ENCODE measurements at regions not wholly inside any gene's neighbourhood (a gene's known extent, or its start where the extent isn't known, plus 50 kb on each side); places are given as distances from the start of the nearest gene placed in this dataset.

DNA sequence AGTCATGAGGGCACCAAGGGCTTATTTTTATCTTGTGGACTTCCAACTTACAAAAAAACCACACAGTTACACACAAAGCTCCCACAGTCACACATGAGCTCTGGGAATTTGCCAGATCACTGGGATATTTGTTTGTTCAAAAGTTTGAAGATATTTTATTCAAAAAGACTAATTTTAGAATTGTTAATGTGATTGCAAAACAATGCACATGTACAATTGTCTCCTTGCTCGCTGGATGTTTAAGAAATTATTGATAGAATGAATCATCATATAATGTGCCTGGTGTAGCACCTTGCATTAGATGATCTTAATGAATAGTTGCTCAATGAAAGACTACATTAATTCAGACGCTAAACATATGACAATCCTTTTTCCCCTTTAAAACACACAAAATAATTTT is 570.3 kb downstream of the LMO4 start:
- in situ Hi-C loops (cut with HindIII; ENCODE audit: low pct_unique_long_range_greater_than_20kb, low sequenced_read_pairs), result no loop called here

DNA sequence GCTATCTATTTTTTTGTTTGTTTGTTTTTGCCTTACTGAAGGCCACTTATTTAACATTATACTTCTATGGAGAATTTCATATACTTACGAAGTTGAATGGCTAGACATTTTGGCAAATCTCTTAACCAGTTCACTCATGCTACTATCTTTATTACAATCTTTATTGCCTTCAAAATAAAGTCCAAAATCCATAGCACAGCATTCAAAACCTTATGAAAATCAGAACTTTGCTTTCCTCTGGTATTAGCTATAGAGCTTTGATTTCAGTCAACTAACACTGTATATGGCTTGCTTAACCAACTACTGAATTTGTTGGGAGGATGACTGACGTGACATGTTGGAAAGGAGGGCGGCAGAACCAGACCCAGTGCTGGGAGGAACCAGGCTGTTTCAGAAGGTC is 571.1 kb downstream of the LMO4 start:
- no peak for DNase-seq (ENCODE audit: low read depth, low spot score)
- BruUV-seq (replicated peaks), result no TSS peak
- CTCF ChIA-PET, result no interaction called here

More for the DNA sequence above, 570.3 kb downstream of the LMO4 start:
- intact Hi-C loops (cut with micrococcal nuclease; ENCODE audit: unreplicated experiment), result no loop called here
- H3K9me3 ChIP-seq (ENCODE audit: control insufficient read depth, insufficient read depth, low read depth, low read length), result no peaks in the 10 kb centered on the region
- no peaks in the 10 kb centered on the region for H3K4me1 ChIP-seq (ENCODE audit: control insufficient read depth, insufficient read depth, low read length)
- CTCF ChIA-PET, result no interaction called here
- POLR2A ChIA-PET, result no interaction called here
- no peak overlapping the region for H3K4me3 ChIP-seq (ENCODE audit: low read depth in 2 of 2, low read length in 2 of 2)
- no peaks in the 10 kb centered on the region for H3K36me3 ChIP-seq (ENCODE audit: control insufficient read depth, insufficient read depth, low read length)
- ATAC-seq (no peak), DNase-seq (ENCODE audit: low read depth, low spot score) (no peak)
- H3K27me3 ChIP-seq (ENCODE audit: control insufficient read depth, insufficient read depth, low read length), result no peaks in the 10 kb centered on the region
- no peak for TF ChIP-seq TCF7L2 (IDR thresholded peaks at IDR 0.05; ENCODE audit: low read depth, low read length)
- no peak for TF ChIP-seq POLR2AphosphoS5 (IDR thresholded peaks at IDR 0.05; ENCODE audit: low read depth, low read length)
- TF ChIP-seq, protein P1, sequence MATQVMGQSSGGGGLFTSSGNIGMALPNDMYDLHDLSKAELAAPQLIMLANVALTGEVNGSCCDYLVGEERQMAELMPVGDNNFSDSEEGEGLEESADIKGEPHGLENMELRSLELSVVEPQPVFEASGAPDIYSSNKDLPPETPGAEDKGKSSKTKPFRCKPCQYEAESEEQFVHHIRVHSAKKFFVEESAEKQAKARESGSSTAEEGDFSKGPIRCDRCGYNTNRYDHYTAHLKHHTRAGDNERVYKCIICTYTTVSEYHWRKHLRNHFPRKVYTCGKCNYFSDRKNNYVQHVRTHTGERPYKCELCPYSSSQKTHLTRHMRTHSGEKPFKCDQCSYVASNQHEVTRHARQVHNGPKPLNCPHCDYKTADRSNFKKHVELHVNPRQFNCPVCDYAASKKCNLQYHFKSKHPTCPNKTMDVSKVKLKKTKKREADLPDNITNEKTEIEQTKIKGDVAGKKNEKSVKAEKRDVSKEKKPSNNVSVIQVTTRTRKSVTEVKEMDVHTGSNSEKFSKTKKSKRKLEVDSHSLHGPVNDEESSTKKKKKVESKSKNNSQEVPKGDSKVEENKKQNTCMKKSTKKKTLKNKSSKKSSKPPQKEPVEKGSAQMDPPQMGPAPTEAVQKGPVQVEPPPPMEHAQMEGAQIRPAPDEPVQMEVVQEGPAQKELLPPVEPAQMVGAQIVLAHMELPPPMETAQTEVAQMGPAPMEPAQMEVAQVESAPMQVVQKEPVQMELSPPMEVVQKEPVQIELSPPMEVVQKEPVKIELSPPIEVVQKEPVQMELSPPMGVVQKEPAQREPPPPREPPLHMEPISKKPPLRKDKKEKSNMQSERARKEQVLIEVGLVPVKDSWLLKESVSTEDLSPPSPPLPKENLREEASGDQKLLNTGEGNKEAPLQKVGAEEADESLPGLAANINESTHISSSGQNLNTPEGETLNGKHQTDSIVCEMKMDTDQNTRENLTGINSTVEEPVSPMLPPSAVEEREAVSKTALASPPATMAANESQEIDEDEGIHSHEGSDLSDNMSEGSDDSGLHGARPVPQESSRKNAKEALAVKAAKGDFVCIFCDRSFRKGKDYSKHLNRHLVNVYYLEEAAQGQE (IDR thresholded peaks at IDR 0.05; ENCODE audit: insufficient read depth in 1 of 2, low read depth in 2 of 2, low read length in 1 of 2), result no peak
- TF ChIP-seq, protein P2, sequence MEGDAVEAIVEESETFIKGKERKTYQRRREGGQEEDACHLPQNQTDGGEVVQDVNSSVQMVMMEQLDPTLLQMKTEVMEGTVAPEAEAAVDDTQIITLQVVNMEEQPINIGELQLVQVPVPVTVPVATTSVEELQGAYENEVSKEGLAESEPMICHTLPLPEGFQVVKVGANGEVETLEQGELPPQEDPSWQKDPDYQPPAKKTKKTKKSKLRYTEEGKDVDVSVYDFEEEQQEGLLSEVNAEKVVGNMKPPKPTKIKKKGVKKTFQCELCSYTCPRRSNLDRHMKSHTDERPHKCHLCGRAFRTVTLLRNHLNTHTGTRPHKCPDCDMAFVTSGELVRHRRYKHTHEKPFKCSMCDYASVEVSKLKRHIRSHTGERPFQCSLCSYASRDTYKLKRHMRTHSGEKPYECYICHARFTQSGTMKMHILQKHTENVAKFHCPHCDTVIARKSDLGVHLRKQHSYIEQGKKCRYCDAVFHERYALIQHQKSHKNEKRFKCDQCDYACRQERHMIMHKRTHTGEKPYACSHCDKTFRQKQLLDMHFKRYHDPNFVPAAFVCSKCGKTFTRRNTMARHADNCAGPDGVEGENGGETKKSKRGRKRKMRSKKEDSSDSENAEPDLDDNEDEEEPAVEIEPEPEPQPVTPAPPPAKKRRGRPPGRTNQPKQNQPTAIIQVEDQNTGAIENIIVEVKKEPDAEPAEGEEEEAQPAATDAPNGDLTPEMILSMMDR (IDR thresholded peaks at IDR 0.05), result no peak
- no peak for TF ChIP-seq SIN3A (IDR thresholded peaks at IDR 0.05; ENCODE audit: borderline replicate concordance, insufficient read depth, low read depth, low read length)
- no TSS peak for BruUV-seq (replicated peaks)
- H3K27ac ChIP-seq (ENCODE audit: low read length), result no peak overlapping the region

More for the DNA sequence above, 571.1 kb downstream of the LMO4 start:
- intact Hi-C loops (cut with micrococcal nuclease; ENCODE audit: unreplicated experiment), result no loop called here
- no peak for ATAC-seq
- TF ChIP-seq, protein P1 (IDR thresholded peaks at IDR 0.05; ENCODE audit: insufficient read depth in 1 of 2, low read depth in 2 of 2, low read length in 1 of 2), result no peak
- TF ChIP-seq SIN3A (IDR thresholded peaks at IDR 0.05; ENCODE audit: borderline replicate concordance, insufficient read depth, low read depth, low read length) (no peak), POLR2AphosphoS5 (IDR thresholded peaks at IDR 0.05; ENCODE audit: low read depth, low read length) (no peak), TCF7L2 (IDR thresholded peaks at IDR 0.05; ENCODE audit: low read depth, low read length) (no peak)
- TF ChIP-seq, protein P2 (IDR thresholded peaks at IDR 0.05), result no peak
- Histone ChIP-seq H3K9me3 (ENCODE audit: control insufficient read depth, insufficient read depth, low read depth, low read length) (no peaks in the 10 kb centered on the region), H3K27ac (ENCODE audit: low read length) (no peak overlapping the region), H3K4me1 (ENCODE audit: control insufficient read depth, insufficient read depth, low read length) (no peaks in the 10 kb centered on the region), H3K27me3 (ENCODE audit: control insufficient read depth, insufficient read depth, low read length) (no peaks in the 10 kb centered on the region), H3K36me3 (ENCODE audit: control insufficient read depth, insufficient read depth, low read length) (no peaks in the 10 kb centered on the region), H3K4me3 (ENCODE audit: low read depth in 2 of 2, low read length in 2 of 2) (no peak overlapping the region)
- POLR2A ChIA-PET, result no interaction called here
- in situ Hi-C loops (cut with HindIII; ENCODE audit: low pct_unique_long_range_greater_than_20kb, low sequenced_read_pairs), result no loop called here

Measured in Panc1 (cell line).